CD14-positive monocyte (primary cell): ENCODE measurements at regions not wholly inside any gene's neighbourhood (a gene's known extent, or its start where the extent isn't known, plus 50 kb on each side); places are given as distances from the start of the nearest gene placed in this dataset.

Experiments used
- DNase-seq, 3 donors: peaks; one replicate each; pipeline ENCODE4 v3.0.0-alpha.2; 2011 to 2022
- H2AFZ ChIP-seq: 2 replicates; pipeline ENCODE4 v1.6.0; 2012; ENCODE audit warnings: mild to moderate bottlenecking, low read depth, low read length, inconsistent platforms; ENCODE audit not compliant: insufficient read depth, poor library complexity, severe bottlenecking
- H3K27ac ChIP-seq, 2 donors: 1 replicate in 1 of 2; 2 replicates in 1 of 2; pipeline ENCODE4 v1.5.1; 2012 to 2013; ENCODE audit warnings: low read length in 2 of 2, control low read depth in 1 of 2, inconsistent platforms in 1 of 2, low read depth in 1 of 2, mild to moderate bottlenecking in 1 of 2
- H3K27me3 ChIP-seq, 2 donors: one replicate each; pipeline versions ENCODE4 v1.6.0 to v1.6.1; 2011 to 2013; ENCODE audit warnings: low read length in 2 of 2; ENCODE audit not compliant: control insufficient read depth in 2 of 2, insufficient read depth in 2 of 2
- H3K36me3 ChIP-seq, 2 donors: replicated peaks in 1 of 2; 1 replicate in 1 of 2; 2 replicates in 1 of 2; pipeline versions ENCODE4 v1.5.1 to v1.6.1; 2012 to 2013; ENCODE audit warnings: low read length in 2 of 2, control low read depth in 1 of 2, inconsistent platforms in 1 of 2, mild to moderate bottlenecking in 1 of 2; ENCODE audit not compliant: insufficient read depth in 2 of 2, control insufficient read depth in 1 of 2
- H3K4me1 ChIP-seq, 2 donors: 1 replicate in 1 of 2; 2 replicates in 1 of 2; pipeline versions ENCODE4 v1.5.1 to v1.6.1; 2012 to 2013; ENCODE audit warnings: low read length in 2 of 2, control low read depth in 1 of 2, inconsistent platforms in 1 of 2, mild to moderate bottlenecking in 1 of 2, moderate library complexity in 1 of 2; ENCODE audit not compliant: insufficient read depth in 2 of 2, control insufficient read depth in 1 of 2
- H3K4me2 ChIP-seq: replicated peaks from 2 replicates; pipeline ENCODE3; 2012; ENCODE audit warnings: low read length, moderate library complexity, mild to moderate bottlenecking; ENCODE audit not compliant: poor library complexity, severe bottlenecking; ENCODE audit errors: extremely low read depth
- H3K4me3 ChIP-seq, 3 experiments: fragments of 200-600 bp in 1 of 3; sonication (generic) in 1 of 3; replicated peaks in 1 of 3; 1 replicate in 2 of 3; 2 replicates in 1 of 3; pipeline ENCODE4 v1.5.1; 2011 to 2013; ENCODE audit warnings: low read length in 3 of 3, mild to moderate bottlenecking in 3 of 3, control low read depth in 2 of 3, low read depth in 2 of 3, inconsistent platforms in 1 of 3, moderate library complexity in 1 of 3
- H3K79me2 ChIP-seq: 2 replicates; pipeline ENCODE4 v1.6.0; 2012; ENCODE audit warnings: mild to moderate bottlenecking, control low read depth, inconsistent platforms, low read length, moderate library complexity; ENCODE audit not compliant: insufficient read depth
- H3K9ac ChIP-seq: 2 replicates; pipeline ENCODE4 v1.6.0; 2017; ENCODE audit warnings: low read length, mild to moderate bottlenecking; ENCODE audit not compliant: insufficient read depth, poor library complexity, severe bottlenecking
- H3K9me3 ChIP-seq, 2 donors: replicated peaks in 1 of 2; 1 replicate in 1 of 2; 2 replicates in 1 of 2; pipeline versions ENCODE4 v1.5.1 to v1.6.1; 2012 to 2013; ENCODE audit warnings: low read length in 2 of 2, control low read depth in 1 of 2; ENCODE audit not compliant: control insufficient read depth in 1 of 2, insufficient read depth in 1 of 2
- H4K20me1 ChIP-seq: 2 replicates; pipeline ENCODE4 v1.6.0; 2012; ENCODE audit warnings: mild to moderate bottlenecking, low read length, control low read depth, moderate library complexity; ENCODE audit not compliant: insufficient read depth
- H3K27ac Mint-ChIP-seq, 7 donors: one replicate each; pipeline ENCODE4 v1.8.0; 2020; ENCODE audit warnings: mild to moderate bottlenecking in 7 of 7, mixed read lengths in 7 of 7, moderate library complexity in 6 of 7, inconsistent platforms in 2 of 7
- H3K27me3 Mint-ChIP-seq, 3 donors: one replicate each; pipeline ENCODE4 v1.8.0; 2021 to 2022; ENCODE audit warnings: low read depth in 3 of 3, mild to moderate bottlenecking in 3 of 3, mixed read lengths in 3 of 3, moderate library complexity in 3 of 3, inconsistent platforms in 1 of 3
- H3K36me3 Mint-ChIP-seq, 2 donors: one replicate each; pipeline ENCODE4 v1.8.0; 2020; ENCODE audit warnings: mixed read lengths in 2 of 2, inconsistent platforms in 1 of 2, mild to moderate bottlenecking in 1 of 2
- H3K4me1 Mint-ChIP-seq: one replicate; pipeline ENCODE4 v1.8.0; 2020; ENCODE audit warnings: mild to moderate bottlenecking, mixed read lengths
- H3K4me3 Mint-ChIP-seq, 2 donors: one replicate each; pipeline ENCODE4 v1.8.0; 2020; ENCODE audit warnings: mild to moderate bottlenecking in 2 of 2, mixed read lengths in 2 of 2, moderate library complexity in 1 of 2
- H3K9me3 Mint-ChIP-seq, 7 donors: one replicate each; pipeline ENCODE4 v1.8.0; 2020 to 2022; ENCODE audit warnings: mixed read lengths in 7 of 7, mild to moderate bottlenecking in 6 of 7, moderate library complexity in 6 of 7, inconsistent platforms in 2 of 7
- WGBS: methylation state at CpG from one replicate; pipeline ENCODE4 v1.1.5; 2013; ENCODE audit warnings: missing lambda C conversion rate; ENCODE audit not compliant: insufficient coverage; 5-methylcytosine and 5-hydroxymethylcytosine counted together
- intact Hi-C, 2 donors: fragments of 100-400 bp; cut with micrococcal nuclease; formaldehyde crosslinking; loops; one replicate each; pipeline versions ENCODE4 v1.15.0 to v1.15.1; 2023
- TF ChIP-seq, protein P1 (sequence below): fragments of 200-600 bp; IDR thresholded peaks from one replicate; pipeline ENCODE4 v1.8.0; 2022; ENCODE audit warnings: antibody characterized with exemption, mild to moderate bottlenecking

GRCh38 chrX:69085151-69085550 is 80.1 kb downstream of the PJA1 start:
- intact Hi-C loops: no loop called here
- Histone ChIP-seq H3K27ac (no peak overlapping the region), H4K20me1 (no peaks in the 10 kb centered on the region), H2AFZ (no peak overlapping the region), H3K9me3 (no peaks in the 10 kb centered on the region), H3K4me1 (no peaks in the 10 kb centered on the region), H3K4me3 (no peak overlapping the region), H3K9ac (no peak overlapping the region), H3K79me2 (no peaks in the 10 kb centered on the region), H3K4me2 (no peak overlapping the region), H3K27me3 (no peaks in the 10 kb centered on the region), H3K36me3 (no peaks in the 10 kb centered on the region)
- no peaks in the 10 kb centered on the region for H3K36me3 Mint-ChIP-seq
- H3K27ac Mint-ChIP-seq: no peak overlapping the region
- H3K4me3 Mint-ChIP-seq: no peak overlapping the region
- no peaks in the 10 kb centered on the region for H3K9me3 Mint-ChIP-seq
- H3K27me3 Mint-ChIP-seq: peaks cover 2 to 7% (median 4%) of the 10 kb centered on the region in 3 donors
- TF ChIP-seq, protein P1, sequence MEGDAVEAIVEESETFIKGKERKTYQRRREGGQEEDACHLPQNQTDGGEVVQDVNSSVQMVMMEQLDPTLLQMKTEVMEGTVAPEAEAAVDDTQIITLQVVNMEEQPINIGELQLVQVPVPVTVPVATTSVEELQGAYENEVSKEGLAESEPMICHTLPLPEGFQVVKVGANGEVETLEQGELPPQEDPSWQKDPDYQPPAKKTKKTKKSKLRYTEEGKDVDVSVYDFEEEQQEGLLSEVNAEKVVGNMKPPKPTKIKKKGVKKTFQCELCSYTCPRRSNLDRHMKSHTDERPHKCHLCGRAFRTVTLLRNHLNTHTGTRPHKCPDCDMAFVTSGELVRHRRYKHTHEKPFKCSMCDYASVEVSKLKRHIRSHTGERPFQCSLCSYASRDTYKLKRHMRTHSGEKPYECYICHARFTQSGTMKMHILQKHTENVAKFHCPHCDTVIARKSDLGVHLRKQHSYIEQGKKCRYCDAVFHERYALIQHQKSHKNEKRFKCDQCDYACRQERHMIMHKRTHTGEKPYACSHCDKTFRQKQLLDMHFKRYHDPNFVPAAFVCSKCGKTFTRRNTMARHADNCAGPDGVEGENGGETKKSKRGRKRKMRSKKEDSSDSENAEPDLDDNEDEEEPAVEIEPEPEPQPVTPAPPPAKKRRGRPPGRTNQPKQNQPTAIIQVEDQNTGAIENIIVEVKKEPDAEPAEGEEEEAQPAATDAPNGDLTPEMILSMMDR: no peak
- no peak for DNase-seq
- WGBS: no CpG with 5 or more reads among the region's 1 CpG
- H3K4me1 Mint-ChIP-seq: no peaks in the 10 kb centered on the region

- no peaks in the 10 kb centered on the region for H3K27me3 ChIP-seq
- H3K4me3 Mint-ChIP-seq: no peak overlapping the region
- no peaks in the 10 kb centered on the region for H3K4me1 ChIP-seq
- H3K4me1 Mint-ChIP-seq: no peaks in the 10 kb centered on the region
- H3K36me3 ChIP-seq: no peaks in the 10 kb centered on the region
- no peaks in the 10 kb centered on the region for H3K79me2 ChIP-seq
- H3K4me3 ChIP-seq: no peak overlapping the region
- H3K27me3 Mint-ChIP-seq: peaks cover 2 to 7% (median 4%) of the 10 kb centered on the region in 3 donors
- no peak overlapping the region for H2AFZ ChIP-seq
- H3K9me3 Mint-ChIP-seq: no peaks in the 10 kb centered on the region
- no peaks in the 10 kb centered on the region for H4K20me1 ChIP-seq
- intact Hi-C loops: no loop called here
- no peaks in the 10 kb centered on the region for H3K9me3 ChIP-seq
- DNase-seq: no peak
- H3K27ac Mint-ChIP-seq: no peak overlapping the region
- no peak overlapping the region for H3K27ac ChIP-seq
- no peaks in the 10 kb centered on the region for H3K36me3 Mint-ChIP-seq
- TF ChIP-seq, protein P1: no peak
- H3K9ac ChIP-seq: no peak overlapping the region
- no peak overlapping the region for H3K4me2 ChIP-seq
- WGBS: no CpG with 5 or more reads among the region's 4 CpGs
Observed at GRCh38 chrX:69083801-69084200, 81.5 kb downstream of the PJA1 start.
